ENCODE measurements at regions not wholly inside any gene's neighbourhood (a gene's known extent, or its start where the extent isn't known, plus 50 kb on each side); places are given as distances from the start of the nearest gene placed in this dataset.

DNA sequence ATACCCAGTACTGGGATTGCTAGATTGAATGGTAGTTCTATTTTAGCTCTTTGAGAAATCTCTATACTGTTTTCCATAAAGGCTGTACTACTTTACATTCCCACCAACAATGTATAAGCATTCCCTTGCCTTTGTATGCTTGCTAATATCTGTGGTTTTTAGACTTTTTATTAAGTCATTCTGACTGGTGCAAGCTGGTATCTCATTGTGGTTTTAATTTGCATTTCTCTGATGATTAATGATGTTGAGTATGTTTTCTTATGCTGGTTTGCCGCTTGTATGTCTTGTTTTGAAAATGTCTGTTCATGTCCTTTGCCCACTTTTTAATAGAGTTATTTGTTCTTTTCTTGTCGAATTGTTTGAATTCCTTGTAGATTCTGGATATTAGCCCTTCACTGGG lies 512.7 kb upstream of the PAPPA start:
- ChIA-PET CTCF (no interaction called here), POLR2A (no interaction called here)
- TF ChIP-seq, protein P1, sequence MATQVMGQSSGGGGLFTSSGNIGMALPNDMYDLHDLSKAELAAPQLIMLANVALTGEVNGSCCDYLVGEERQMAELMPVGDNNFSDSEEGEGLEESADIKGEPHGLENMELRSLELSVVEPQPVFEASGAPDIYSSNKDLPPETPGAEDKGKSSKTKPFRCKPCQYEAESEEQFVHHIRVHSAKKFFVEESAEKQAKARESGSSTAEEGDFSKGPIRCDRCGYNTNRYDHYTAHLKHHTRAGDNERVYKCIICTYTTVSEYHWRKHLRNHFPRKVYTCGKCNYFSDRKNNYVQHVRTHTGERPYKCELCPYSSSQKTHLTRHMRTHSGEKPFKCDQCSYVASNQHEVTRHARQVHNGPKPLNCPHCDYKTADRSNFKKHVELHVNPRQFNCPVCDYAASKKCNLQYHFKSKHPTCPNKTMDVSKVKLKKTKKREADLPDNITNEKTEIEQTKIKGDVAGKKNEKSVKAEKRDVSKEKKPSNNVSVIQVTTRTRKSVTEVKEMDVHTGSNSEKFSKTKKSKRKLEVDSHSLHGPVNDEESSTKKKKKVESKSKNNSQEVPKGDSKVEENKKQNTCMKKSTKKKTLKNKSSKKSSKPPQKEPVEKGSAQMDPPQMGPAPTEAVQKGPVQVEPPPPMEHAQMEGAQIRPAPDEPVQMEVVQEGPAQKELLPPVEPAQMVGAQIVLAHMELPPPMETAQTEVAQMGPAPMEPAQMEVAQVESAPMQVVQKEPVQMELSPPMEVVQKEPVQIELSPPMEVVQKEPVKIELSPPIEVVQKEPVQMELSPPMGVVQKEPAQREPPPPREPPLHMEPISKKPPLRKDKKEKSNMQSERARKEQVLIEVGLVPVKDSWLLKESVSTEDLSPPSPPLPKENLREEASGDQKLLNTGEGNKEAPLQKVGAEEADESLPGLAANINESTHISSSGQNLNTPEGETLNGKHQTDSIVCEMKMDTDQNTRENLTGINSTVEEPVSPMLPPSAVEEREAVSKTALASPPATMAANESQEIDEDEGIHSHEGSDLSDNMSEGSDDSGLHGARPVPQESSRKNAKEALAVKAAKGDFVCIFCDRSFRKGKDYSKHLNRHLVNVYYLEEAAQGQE (IDR thresholded peaks at IDR 0.05; ENCODE audit: insufficient read depth in 1 of 2, low read depth in 2 of 2, low read length in 1 of 2) = no peak
- TF ChIP-seq POLR2AphosphoS5 (IDR thresholded peaks at IDR 0.05; ENCODE audit: low read depth, low read length) (no peak), TCF7L2 (IDR thresholded peaks at IDR 0.05; ENCODE audit: low read depth, low read length) (no peak), SIN3A (IDR thresholded peaks at IDR 0.05; ENCODE audit: borderline replicate concordance, insufficient read depth, low read depth, low read length) (no peak)
- TF ChIP-seq, protein P2, sequence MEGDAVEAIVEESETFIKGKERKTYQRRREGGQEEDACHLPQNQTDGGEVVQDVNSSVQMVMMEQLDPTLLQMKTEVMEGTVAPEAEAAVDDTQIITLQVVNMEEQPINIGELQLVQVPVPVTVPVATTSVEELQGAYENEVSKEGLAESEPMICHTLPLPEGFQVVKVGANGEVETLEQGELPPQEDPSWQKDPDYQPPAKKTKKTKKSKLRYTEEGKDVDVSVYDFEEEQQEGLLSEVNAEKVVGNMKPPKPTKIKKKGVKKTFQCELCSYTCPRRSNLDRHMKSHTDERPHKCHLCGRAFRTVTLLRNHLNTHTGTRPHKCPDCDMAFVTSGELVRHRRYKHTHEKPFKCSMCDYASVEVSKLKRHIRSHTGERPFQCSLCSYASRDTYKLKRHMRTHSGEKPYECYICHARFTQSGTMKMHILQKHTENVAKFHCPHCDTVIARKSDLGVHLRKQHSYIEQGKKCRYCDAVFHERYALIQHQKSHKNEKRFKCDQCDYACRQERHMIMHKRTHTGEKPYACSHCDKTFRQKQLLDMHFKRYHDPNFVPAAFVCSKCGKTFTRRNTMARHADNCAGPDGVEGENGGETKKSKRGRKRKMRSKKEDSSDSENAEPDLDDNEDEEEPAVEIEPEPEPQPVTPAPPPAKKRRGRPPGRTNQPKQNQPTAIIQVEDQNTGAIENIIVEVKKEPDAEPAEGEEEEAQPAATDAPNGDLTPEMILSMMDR (IDR thresholded peaks at IDR 0.05) = no peak
- intact Hi-C loops (cut with micrococcal nuclease; ENCODE audit: unreplicated experiment) (no loop called here), in situ Hi-C loops (cut with HindIII; ENCODE audit: low pct_unique_long_range_greater_than_20kb, low sequenced_read_pairs) (no loop called here)
- no peak overlapping the region for H3K4me3 ChIP-seq (ENCODE audit: low read depth in 2 of 2, low read length in 2 of 2)
- no peaks in the 10 kb centered on the region for H3K4me1 ChIP-seq (ENCODE audit: control insufficient read depth, insufficient read depth, low read length)
- H3K9me3 ChIP-seq (ENCODE audit: control insufficient read depth, insufficient read depth, low read depth, low read length) = no peaks in the 10 kb centered on the region
- H3K27me3 ChIP-seq (ENCODE audit: control insufficient read depth, insufficient read depth, low read length) = no peaks in the 10 kb centered on the region
- no peaks in the 10 kb centered on the region for H3K36me3 ChIP-seq (ENCODE audit: control insufficient read depth, insufficient read depth, low read length)
- no peak for DNase-seq (ENCODE audit: low read depth, low spot score)
- H3K27ac ChIP-seq (ENCODE audit: low read length) = no peak overlapping the region
- ATAC-seq = no peak
- BruUV-seq (replicated peaks) = no TSS peak

DNA sequence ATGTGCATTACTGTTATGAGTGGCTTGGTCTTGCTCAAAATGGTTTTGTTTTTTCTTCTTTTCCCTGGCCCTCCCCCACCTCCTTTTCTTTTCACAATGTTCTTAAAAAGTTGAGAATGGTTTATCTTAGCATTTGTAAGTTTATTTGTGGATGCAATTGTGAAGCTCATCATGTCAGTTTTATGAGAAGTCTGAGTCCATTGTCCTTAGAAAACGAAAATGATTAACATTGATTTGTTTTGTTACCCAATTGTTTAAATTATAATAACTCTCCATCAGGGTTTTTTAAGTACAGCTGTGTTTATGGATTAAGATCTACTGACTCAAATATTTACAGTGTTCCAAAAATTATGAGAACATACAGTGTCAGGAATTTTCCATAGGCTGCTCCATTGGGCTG lies 511.3 kb upstream of the PAPPA start:
- intact Hi-C loops (cut with micrococcal nuclease; ENCODE audit: unreplicated experiment) (no loop called here), in situ Hi-C loops (cut with HindIII; ENCODE audit: low pct_unique_long_range_greater_than_20kb, low sequenced_read_pairs) (no loop called here)
- no peaks in the 10 kb centered on the region for H3K4me1 ChIP-seq (ENCODE audit: control insufficient read depth, insufficient read depth, low read length)
- H3K27me3 ChIP-seq (ENCODE audit: control insufficient read depth, insufficient read depth, low read length) = no peaks in the 10 kb centered on the region
- no peaks in the 10 kb centered on the region for H3K36me3 ChIP-seq (ENCODE audit: control insufficient read depth, insufficient read depth, low read length)
- DNase-seq (ENCODE audit: low read depth, low spot score) = no peak
- no peaks in the 10 kb centered on the region for H3K9me3 ChIP-seq (ENCODE audit: control insufficient read depth, insufficient read depth, low read depth, low read length)
- TF ChIP-seq, protein P1 (IDR thresholded peaks at IDR 0.05; ENCODE audit: insufficient read depth in 1 of 2, low read depth in 2 of 2, low read length in 1 of 2) = no peak
- no peak for TF ChIP-seq POLR2AphosphoS5 (IDR thresholded peaks at IDR 0.05; ENCODE audit: low read depth, low read length)
- TF ChIP-seq, protein P2 (IDR thresholded peaks at IDR 0.05) = no peak
- no peak for TF ChIP-seq TCF7L2 (IDR thresholded peaks at IDR 0.05; ENCODE audit: low read depth, low read length)
- TF ChIP-seq SIN3A (IDR thresholded peaks at IDR 0.05; ENCODE audit: borderline replicate concordance, insufficient read depth, low read depth, low read length) = no peak
- ChIA-PET CTCF (no interaction called here), POLR2A (no interaction called here)
- H3K27ac ChIP-seq (ENCODE audit: low read length) = no peak overlapping the region
- H3K4me3 ChIP-seq (ENCODE audit: low read depth in 2 of 2, low read length in 2 of 2) = no peak overlapping the region
- BruUV-seq (replicated peaks) = no TSS peak
- ATAC-seq = no peak
